ENCODE measurements at regions not wholly inside any gene's neighbourhood (a gene's known extent, or its start where the extent isn't known, plus 50 kb on each side); places are given as distances from the start of the nearest gene placed in this dataset.

GRCh38 chr15:85318048-85318731, 62.2 kb upstream of the AKAP13 start:
- no peak for TF ChIP-seq EGR1 (IDR thresholded peaks at IDR 0.05)
- TF ChIP-seq MAX (IDR thresholded peaks at IDR 0.05) = peak; percentile 38; the same call in 1 of the 2 replicates
- no peak for TF ChIP-seq CREB1 (IDR thresholded peaks at IDR 0.05; ENCODE audit: low read depth)
- 0 out of 2 replicates have a peak, but pooled peaks have one; percentile 24 for TF ChIP-seq NFIC (IDR thresholded peaks at IDR 0.05)
- no peak for TF ChIP-seq TAF1 (IDR thresholded peaks at IDR 0.05; ENCODE audit: low read depth)
- no peak for TF ChIP-seq USF1 (IDR thresholded peaks at IDR 0.05)
- no peak for TF ChIP-seq REST (IDR thresholded peaks at IDR 0.05; ENCODE audit: low read depth)
- TF ChIP-seq RAD21 (IDR thresholded peaks at IDR 0.05; ENCODE audit: low read depth) = no peak; the same call in 1 of the 2 replicates
